GM19240 (cell line): ENCODE measurements at regions not wholly inside any gene's neighbourhood (a gene's known extent, or its start where the extent isn't known, plus 50 kb on each side); places are given as distances from the start of the nearest gene placed in this dataset.
"Not testable (repeated sequence)": the region's sequence is repeated elsewhere in the genome, so short reads cannot be mapped to it uniquely, and the experiment has no call there.

Experiments used
- DNase-seq: peaks from one replicate; pipeline ENCODE4 v3.0.0; 2011; ENCODE audit warnings: low spot score; ENCODE audit not compliant: insufficient read length

- no peak for DNase-seq
These were observed 51.5 kb upstream of the MRI1 start for GRCh38 chr19:13712767-13713201.

GRCh38 chr19:13707915-13708314 is 56.4 kb upstream of the MRI1 start:
- no peak for DNase-seq

- DNase-seq, result no peak
These were observed 58.3 kb upstream of the MRI1 start for GRCh38 chr19:13705928-13706447.

- no peak for DNase-seq
These were observed 59.1 kb upstream of the MRI1 start for GRCh38 chr19:13705201-13705600.

GRCh38 chr19:13701624-13702023 is 62.7 kb upstream of the MRI1 start:
- DNase-seq, result no peak

GRCh38 chr19:13700621-13701020 is 63.7 kb upstream of the MRI1 start:
- no peak for DNase-seq

GRCh38 chr19:13699786-13700185 is 64.5 kb upstream of the MRI1 start:
- no peak for DNase-seq

GRCh38 chr19:13696839-13697238 is 67.5 kb upstream of the MRI1 start:
- DNase-seq, result no peak

- DNase-seq, result no peak
These were observed 70.4 kb upstream of the MRI1 start for GRCh38 chr19:13693889-13694288.

GRCh38 chr19:13691569-13692435 is 72.5 kb upstream of the MRI1 start:
- DNase-seq, result no peak

GRCh38 chr19:13689085-13689484 is 75.2 kb upstream of the MRI1 start:
- no peak for DNase-seq

GRCh38 chr19:13684021-13684420 is 80.3 kb upstream of the MRI1 start:
- no peak for DNase-seq

GRCh38 chr19:13681509-13681908 is 82.8 kb upstream of the MRI1 start:
- DNase-seq, result no peak

- DNase-seq, result not testable (repeated sequence)
These were observed 83.5 kb upstream of the MRI1 start for GRCh38 chr19:13680708-13681360.

GRCh38 chr19:13676967-13677366 is 87.4 kb upstream of the MRI1 start:
- DNase-seq, result not testable (repeated sequence)

GRCh38 chr19:13672480-13673175 is 91.7 kb upstream of the MRI1 start:
- not testable (repeated sequence) for DNase-seq

- DNase-seq, result no peak
These were observed 93.5 kb upstream of the MRI1 start for GRCh38 chr19:13670846-13671245.

- DNase-seq, result no peak
These were observed 94.5 kb upstream of the MRI1 start for GRCh38 chr19:13669780-13670355.

GRCh38 chr19:13668964-13669363 is 95.4 kb upstream of the MRI1 start:
- no peak for DNase-seq

- DNase-seq, result no peak
These were observed 98.2 kb upstream of the MRI1 start for GRCh38 chr19:13666165-13666564.

- no peak for DNase-seq
These were observed 99.0 kb upstream of the MRI1 start for GRCh38 chr19:13665125-13665905.
